ENCODE measurements at regions not wholly inside any gene's neighbourhood (a gene's known extent, or its start where the extent isn't known, plus 50 kb on each side); places are given as distances from the start of the nearest gene placed in this dataset.
"Not testable (repeated sequence)": the region's sequence is repeated elsewhere in the genome, so short reads cannot be mapped to it uniquely, and the experiment has no call there.

DNA sequence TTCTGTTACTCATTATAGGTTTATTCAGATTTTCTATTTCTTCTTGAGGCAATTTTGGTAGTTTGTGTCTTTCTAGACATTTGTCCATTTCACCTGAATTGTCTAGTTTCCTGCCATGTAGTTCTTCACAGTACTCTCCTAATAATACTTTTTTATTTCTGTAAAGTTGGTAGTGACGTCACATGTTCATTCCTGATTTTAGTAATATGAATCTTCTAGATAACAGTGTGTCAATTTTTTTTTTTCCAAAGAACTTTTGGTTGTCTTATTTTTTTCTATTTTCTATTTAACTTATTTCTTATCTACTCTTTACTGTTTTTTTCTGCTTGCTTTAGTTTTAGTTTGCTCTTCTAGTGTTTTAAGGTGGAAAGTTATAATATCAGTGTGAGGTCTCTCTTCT, 197.3 kb upstream of the SHH start:
- Histone ChIP-seq H3K9me3 (ENCODE audit: low read depth, low read length, poor library complexity, severe bottlenecking) (no peaks in the 10 kb centered on the region), H3K27me3 (replicated peaks; ENCODE audit: insufficient read depth, low read depth, low read length, poor library complexity) (peaks cover 28% of the 10 kb centered on the region), H3K36me3 (ENCODE audit: insufficient read depth, low read length, poor library complexity, severe bottlenecking) (no peaks in the 10 kb centered on the region), H3K4me3 (ENCODE audit: low read depth, low read length, poor library complexity, severe bottlenecking) (no peak overlapping the region), H3K4me1 (ENCODE audit: insufficient read depth, low read length, poor library complexity, severe bottlenecking) (no peaks in the 10 kb centered on the region), H3K27ac (ENCODE audit: low read depth, low read length, poor library complexity, severe bottlenecking) (no peak overlapping the region)
- POLR2A ChIA-PET (ENCODE audit: low non-redundant PET), result no interaction called here
- TF ChIP-seq, protein P1, sequence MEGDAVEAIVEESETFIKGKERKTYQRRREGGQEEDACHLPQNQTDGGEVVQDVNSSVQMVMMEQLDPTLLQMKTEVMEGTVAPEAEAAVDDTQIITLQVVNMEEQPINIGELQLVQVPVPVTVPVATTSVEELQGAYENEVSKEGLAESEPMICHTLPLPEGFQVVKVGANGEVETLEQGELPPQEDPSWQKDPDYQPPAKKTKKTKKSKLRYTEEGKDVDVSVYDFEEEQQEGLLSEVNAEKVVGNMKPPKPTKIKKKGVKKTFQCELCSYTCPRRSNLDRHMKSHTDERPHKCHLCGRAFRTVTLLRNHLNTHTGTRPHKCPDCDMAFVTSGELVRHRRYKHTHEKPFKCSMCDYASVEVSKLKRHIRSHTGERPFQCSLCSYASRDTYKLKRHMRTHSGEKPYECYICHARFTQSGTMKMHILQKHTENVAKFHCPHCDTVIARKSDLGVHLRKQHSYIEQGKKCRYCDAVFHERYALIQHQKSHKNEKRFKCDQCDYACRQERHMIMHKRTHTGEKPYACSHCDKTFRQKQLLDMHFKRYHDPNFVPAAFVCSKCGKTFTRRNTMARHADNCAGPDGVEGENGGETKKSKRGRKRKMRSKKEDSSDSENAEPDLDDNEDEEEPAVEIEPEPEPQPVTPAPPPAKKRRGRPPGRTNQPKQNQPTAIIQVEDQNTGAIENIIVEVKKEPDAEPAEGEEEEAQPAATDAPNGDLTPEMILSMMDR (conservative IDR thresholded peaks at IDR 0.05; ENCODE audit: low read depth, low read length), result no peak
- TF ChIP-seq EZH2 (IDR thresholded peaks at IDR 0.05; ENCODE audit: borderline replicate concordance, low read depth, low read length, poor library complexity, severe bottlenecking), result no peak
- DNase-seq (ENCODE audit: low spot score), result no peak
- intact Hi-C loops (cut with micrococcal nuclease; ENCODE audit: unreplicated experiment), result no loop called here
- no TSS peak for BruUV-seq (replicated peaks)
- CTCF ChIA-PET, result no interaction called here

DNA sequence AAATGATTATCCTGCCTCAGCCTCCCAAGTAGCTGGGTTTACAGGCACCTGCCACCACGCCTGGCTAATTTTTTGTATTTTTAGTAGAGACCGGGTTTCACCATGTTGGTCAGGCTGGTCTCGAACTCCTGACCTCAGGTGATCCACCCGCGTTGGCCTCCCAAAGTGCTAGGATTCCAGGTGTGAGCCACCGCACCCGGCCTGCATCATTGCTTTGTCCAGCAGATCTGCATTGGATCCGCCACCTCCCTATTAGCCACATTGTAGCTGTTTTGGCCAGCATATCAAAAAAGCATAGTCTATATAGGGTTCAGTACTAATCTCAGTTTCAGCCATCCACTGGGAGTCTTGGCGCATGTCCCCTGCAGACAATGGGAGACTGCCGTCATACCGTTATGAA, 194.6 kb upstream of the SHH start:
- H3K4me3 ChIP-seq (ENCODE audit: low read depth, low read length, poor library complexity, severe bottlenecking); POLR2A ChIA-PET (ENCODE audit: low non-redundant PET); DNase-seq (ENCODE audit: low spot score); H3K9me3 ChIP-seq (ENCODE audit: low read depth, low read length, poor library complexity, severe bottlenecking); BruUV-seq (replicated peaks); H3K27ac ChIP-seq (ENCODE audit: low read depth, low read length, poor library complexity, severe bottlenecking); intact Hi-C loops (cut with micrococcal nuclease; ENCODE audit: unreplicated experiment); H3K36me3 ChIP-seq (ENCODE audit: insufficient read depth, low read length, poor library complexity, severe bottlenecking); CTCF ChIA-PET; H3K4me1 ChIP-seq (ENCODE audit: insufficient read depth, low read length, poor library complexity, severe bottlenecking): not testable (repeated sequence)
- H3K27me3 ChIP-seq (replicated peaks; ENCODE audit: insufficient read depth, low read depth, low read length, poor library complexity), result peaks cover 48% of the 10 kb centered on the region

DNA sequence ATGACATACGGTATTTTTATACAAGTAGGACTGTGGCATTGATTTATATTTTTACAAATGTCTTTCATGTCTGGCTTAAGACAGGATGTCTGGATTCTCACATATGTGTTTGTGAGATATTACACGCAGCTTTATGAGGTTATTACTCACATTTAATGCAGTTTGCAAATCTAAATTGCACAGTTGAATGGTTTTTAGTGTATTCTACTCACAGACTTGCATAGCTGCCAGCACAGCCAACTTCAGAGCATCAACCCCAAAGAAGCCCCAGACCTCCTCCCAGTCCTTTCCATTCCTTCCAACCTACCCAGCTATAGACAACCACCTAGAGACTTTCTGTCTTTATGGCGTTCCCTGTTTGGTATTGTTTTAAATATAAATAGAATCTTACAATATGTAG, 193.8 kb upstream of the SHH start:
- POLR2A ChIA-PET (ENCODE audit: low non-redundant PET), result no interaction called here
- CTCF ChIA-PET, result no interaction called here
- intact Hi-C loops (cut with micrococcal nuclease; ENCODE audit: unreplicated experiment), result no loop called here
- no peak for DNase-seq (ENCODE audit: low spot score)
- Histone ChIP-seq H3K9me3 (ENCODE audit: low read depth, low read length, poor library complexity, severe bottlenecking) (no peaks in the 10 kb centered on the region), H3K27ac (ENCODE audit: low read depth, low read length, poor library complexity, severe bottlenecking) (no peak overlapping the region), H3K4me3 (ENCODE audit: low read depth, low read length, poor library complexity, severe bottlenecking) (no peak overlapping the region), H3K4me1 (ENCODE audit: insufficient read depth, low read length, poor library complexity, severe bottlenecking) (no peaks in the 10 kb centered on the region), H3K36me3 (ENCODE audit: insufficient read depth, low read length, poor library complexity, severe bottlenecking) (no peaks in the 10 kb centered on the region), H3K27me3 (replicated peaks; ENCODE audit: insufficient read depth, low read depth, low read length, poor library complexity) (peaks cover 48% of the 10 kb centered on the region)
- TF ChIP-seq EZH2 (IDR thresholded peaks at IDR 0.05; ENCODE audit: borderline replicate concordance, low read depth, low read length, poor library complexity, severe bottlenecking), result no peak
- TF ChIP-seq, protein P1 (conservative IDR thresholded peaks at IDR 0.05; ENCODE audit: low read depth, low read length), result no peak
- BruUV-seq (replicated peaks), result no TSS peak

DNA sequence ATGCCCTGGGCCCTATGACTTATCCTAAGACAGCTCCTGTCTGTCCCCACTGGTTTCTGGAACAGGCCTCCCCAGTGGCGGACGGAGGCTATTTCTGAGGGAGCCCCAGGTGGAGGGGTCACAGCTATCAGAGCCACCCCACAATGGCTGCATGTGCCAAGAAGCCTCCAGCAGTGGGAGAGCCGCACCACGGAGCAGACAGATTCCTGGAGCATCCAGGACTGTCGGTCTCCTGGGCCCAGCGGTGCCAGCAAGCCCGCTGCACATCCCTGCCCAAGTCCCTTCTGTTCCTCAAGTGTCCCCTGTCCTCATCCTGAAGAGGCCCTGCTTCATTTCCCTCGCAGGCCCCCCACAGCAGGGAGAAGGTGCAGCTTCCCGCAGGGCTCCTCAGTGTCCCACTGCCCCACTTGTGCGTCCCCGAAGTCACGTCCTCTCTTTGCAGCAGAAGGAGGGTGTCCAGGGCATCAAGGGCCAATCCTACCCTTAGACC, 193.0 kb upstream of the SHH start:
- Histone ChIP-seq H3K4me3 (ENCODE audit: low read depth, low read length, poor library complexity, severe bottlenecking) (no peak overlapping the region), H3K36me3 (ENCODE audit: insufficient read depth, low read length, poor library complexity, severe bottlenecking) (no peaks in the 10 kb centered on the region), H3K27ac (ENCODE audit: low read depth, low read length, poor library complexity, severe bottlenecking) (no peak overlapping the region), H3K4me1 (ENCODE audit: insufficient read depth, low read length, poor library complexity, severe bottlenecking) (no peaks in the 10 kb centered on the region), H3K27me3 (replicated peaks; ENCODE audit: insufficient read depth, low read depth, low read length, poor library complexity) (peaks cover 44% of the 10 kb centered on the region), H3K9me3 (ENCODE audit: low read depth, low read length, poor library complexity, severe bottlenecking) (no peaks in the 10 kb centered on the region)
- TF ChIP-seq EZH2 (IDR thresholded peaks at IDR 0.05; ENCODE audit: borderline replicate concordance, low read depth, low read length, poor library complexity, severe bottlenecking), result no peak
- TF ChIP-seq, protein P1 (conservative IDR thresholded peaks at IDR 0.05; ENCODE audit: low read depth, low read length), result no peak
- CTCF ChIA-PET, result no interaction called here
- no peak for DNase-seq (ENCODE audit: low spot score)
- POLR2A ChIA-PET (ENCODE audit: low non-redundant PET), result no interaction called here
- BruUV-seq (replicated peaks), result no TSS peak
- intact Hi-C loops (cut with micrococcal nuclease; ENCODE audit: unreplicated experiment), result no loop called here
